ENCODE measurements at regions not wholly inside any gene's neighbourhood (a gene's known extent, or its start where the extent isn't known, plus 50 kb on each side); places are given as distances from the start of the nearest gene placed in this dataset.

GRCh38 chr1:164361927-164362326 is 197.1 kb upstream of the PBX1 start:
- TF ChIP-seq POLR2A (IDR thresholded peaks at IDR 0.05) (no peak), POLR2AphosphoS5 (IDR thresholded peaks at IDR 0.05) (no peak)
- TF ChIP-seq, protein P1, sequence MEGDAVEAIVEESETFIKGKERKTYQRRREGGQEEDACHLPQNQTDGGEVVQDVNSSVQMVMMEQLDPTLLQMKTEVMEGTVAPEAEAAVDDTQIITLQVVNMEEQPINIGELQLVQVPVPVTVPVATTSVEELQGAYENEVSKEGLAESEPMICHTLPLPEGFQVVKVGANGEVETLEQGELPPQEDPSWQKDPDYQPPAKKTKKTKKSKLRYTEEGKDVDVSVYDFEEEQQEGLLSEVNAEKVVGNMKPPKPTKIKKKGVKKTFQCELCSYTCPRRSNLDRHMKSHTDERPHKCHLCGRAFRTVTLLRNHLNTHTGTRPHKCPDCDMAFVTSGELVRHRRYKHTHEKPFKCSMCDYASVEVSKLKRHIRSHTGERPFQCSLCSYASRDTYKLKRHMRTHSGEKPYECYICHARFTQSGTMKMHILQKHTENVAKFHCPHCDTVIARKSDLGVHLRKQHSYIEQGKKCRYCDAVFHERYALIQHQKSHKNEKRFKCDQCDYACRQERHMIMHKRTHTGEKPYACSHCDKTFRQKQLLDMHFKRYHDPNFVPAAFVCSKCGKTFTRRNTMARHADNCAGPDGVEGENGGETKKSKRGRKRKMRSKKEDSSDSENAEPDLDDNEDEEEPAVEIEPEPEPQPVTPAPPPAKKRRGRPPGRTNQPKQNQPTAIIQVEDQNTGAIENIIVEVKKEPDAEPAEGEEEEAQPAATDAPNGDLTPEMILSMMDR (IDR thresholded peaks at IDR 0.05): no peak

Measured in prostate gland (tissue), 2 donors.